EH (cell line): ENCODE measurements at regions not wholly inside any gene's neighbourhood (a gene's known extent, or its start where the extent isn't known, plus 50 kb on each side); places are given as distances from the start of the nearest gene placed in this dataset.
A peak's percentile ranks its signal among the peaks of the same experiment; 100 is the strongest.

Source experiments
- DNase-seq: peaks from one replicate; pipeline ENCODE4 v3.0.0-alpha.2; 2015; ENCODE audit warnings: low read depth

DNA sequence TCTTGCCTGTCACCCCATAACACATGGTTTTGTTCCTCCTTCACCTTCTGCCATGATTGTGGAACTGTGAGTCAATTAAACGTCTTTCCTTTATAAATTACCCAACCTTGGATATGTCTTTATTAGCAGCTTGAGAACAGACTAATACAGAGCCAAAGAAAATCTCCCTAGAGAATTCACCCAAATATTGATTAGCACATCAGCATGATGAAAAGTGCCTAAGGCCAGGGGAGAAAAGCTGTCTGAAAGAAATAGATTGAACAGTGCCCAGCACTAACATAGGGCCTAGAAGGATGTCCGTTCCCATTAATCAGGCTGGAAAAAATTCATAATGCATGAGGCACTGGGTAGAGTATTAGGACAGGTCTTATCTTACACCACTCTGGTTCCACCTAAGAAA, 111.9 kb upstream of the CALN1 start:
- no peak for DNase-seq

- DNase-seq = no peak
Measured at GRCh38 chr7:72504061-72504706, 92.0 kb upstream of the CALN1 start.

- DNase-seq = no peak
Measured at GRCh38 chr7:72503644-72504043, 91.5 kb upstream of the CALN1 start.

DNA sequence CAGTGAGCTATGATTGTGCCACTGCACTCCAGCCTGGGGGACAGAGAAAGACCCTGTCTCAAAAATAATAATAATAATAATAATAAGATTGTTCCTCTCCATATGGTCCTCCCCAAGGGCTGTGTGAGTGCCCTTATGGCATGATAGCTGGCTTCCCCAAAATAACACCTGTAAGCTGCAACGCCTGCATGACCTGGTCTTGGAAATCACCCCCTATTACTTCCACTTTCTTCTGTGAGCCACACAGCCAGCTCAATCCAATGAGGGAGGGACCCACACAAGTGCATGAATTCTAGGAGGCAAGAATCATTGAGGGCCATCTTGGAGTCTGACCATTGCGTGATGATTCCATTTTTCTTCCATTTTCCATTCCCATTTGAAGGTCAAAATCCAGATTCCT, 82.7 kb upstream of the CALN1 start:
- DNase-seq = no peak

- peak; percentile 32 for DNase-seq
Measured at GRCh38 chr7:72493850-72494661, 81.9 kb upstream of the CALN1 start.

GRCh38 chr7:72492461-72493065, 80.4 kb upstream of the CALN1 start:
- DNase-seq = no peak

DNA sequence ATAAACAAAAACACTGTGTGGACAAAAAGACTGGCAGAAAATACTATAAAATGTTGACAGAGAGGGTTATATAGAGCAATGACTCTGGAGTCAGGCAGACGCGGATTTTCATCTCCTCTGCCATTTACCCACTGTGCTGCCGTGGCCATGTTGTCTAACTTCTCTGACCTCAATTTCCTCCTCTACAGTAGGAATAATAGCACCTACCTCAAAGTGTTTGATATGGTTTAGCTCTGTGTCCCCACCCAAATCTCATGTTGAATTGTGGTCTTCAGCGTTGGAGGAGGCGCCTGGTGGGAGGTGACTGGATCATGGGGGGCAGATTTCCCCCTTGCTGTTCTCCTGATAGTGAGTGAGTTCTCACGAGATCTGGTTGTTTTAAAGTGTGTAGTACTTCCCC, 78.2 kb upstream of the CALN1 start:
- no peak for DNase-seq

DNA sequence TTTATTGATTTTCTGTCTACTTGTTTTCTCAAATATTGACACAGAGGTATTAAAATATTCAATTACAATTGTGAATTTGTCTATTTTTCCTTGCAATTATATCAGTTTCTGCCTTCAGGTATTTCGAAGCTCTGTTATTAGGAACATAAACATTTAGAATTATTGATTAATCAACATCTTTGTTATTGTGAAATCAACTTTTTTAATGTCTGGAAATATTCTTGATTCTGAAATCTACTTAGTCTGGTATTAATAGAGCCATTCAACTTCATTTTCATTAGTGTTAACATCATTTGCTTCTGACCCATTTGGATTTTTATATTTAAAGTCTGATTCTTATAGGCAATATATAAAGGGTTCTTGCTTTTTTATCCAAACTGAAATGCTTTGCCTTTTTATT, 69.8 kb upstream of the CALN1 start:
- DNase-seq = no peak

DNA sequence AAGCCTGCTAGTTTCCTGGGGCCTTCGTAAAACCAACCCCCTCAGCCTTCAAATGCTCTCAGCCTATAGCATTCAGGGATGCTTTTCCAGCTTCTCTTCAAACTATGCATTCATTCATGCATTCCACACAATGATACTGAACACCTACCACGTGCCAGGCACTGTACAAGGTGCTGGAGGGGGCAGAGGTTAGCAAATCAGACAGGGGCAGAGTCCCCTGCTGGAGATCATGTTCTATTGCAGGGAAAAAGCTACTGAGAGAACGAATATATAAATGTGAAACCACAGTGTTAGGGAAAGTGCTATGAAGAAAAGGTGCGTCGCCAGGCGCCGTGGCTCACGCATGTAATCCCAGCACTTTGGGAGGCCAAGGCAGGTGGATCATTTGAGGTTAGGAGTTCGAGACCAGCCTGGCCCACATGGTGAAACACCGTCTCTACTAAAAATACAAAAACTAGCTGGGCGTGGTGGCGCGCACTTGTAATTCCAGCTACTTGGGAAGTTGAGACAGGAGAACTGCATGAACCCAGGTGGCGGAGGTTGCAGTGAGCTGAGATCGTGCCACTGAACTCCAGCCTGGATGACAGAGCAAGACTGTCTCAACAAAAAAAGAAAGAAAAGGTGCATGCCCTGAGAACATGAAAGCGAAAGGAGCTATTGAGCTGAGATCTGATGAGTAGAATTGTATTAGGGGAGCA, 64.6 kb upstream of the CALN1 start:
- DNase-seq = no peak

GRCh38 chr7:72467237-72467636, 55.1 kb upstream of the CALN1 start:
- no peak for DNase-seq

- no peak for DNase-seq
Measured at GRCh38 chr7:72466797-72467196, 54.7 kb upstream of the CALN1 start.

DNA sequence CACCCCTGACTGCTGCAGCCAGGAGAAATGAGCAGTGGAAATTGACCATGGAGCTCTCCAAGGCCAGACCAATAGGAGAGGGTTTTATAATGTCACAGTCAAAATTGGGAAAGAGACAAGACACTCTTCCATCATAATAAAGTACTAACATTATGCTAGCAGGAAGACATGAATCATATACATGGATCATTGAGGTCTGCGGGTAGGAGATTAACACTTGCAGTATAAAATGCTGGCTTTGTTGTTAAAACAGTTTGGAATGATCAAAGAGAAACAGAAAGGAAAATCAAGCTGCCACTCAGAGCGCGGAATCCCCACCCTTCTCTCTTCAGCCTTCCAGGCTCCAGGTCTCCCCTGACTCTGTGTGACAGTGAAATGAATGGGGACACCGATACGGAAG, 53.4 kb upstream of the CALN1 start:
- DNase-seq = no peak

DNA sequence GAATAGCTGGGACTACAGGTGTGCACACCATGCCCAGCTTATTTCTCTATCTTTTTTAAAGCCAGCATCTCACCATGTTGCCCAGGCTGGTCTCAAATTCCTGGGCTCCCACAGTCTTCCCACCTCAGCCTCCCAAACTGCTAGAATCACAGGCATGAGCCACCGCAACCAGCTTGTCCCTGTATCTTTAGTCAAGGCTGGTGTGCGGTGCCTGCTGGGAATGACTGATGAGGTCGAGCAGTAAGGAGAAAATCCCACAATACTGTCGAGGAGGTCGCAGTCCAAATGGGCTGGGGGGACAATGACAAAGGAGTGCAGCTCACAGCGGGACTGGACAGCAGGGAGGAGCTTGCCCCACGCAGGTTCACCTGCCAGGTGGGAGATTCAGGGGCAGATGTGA, 50.2 kb upstream of the CALN1 start:
- no peak for DNase-seq
